ENCODE measurements at regions not wholly inside any gene's neighbourhood (a gene's known extent, or its start where the extent isn't known, plus 50 kb on each side); places are given as distances from the start of the nearest gene placed in this dataset.

DNA sequence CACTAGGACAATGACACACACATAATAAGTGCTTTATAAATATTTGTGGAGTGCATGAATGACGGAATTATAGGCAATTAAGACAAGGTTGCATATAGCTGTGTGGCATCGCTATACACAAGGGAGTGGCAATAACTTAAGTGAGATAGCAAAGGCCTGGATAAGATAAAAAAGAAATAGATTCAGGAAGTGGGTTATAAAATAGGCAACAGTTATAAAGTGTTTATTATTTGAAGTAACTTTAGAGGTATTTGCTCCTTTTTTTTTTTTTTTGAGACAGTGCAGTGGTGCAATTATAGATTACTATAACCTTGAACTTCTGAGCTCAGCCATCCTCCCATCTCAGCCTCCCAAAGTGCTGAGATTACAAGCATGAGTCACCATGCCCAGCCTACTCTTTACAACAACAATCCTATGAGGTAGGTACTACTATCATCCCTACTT, 75.9 kb upstream of the LOC128125822 start:
- Histone ChIP-seq H3K4me3 (ENCODE audit: low read length) (no peak overlapping the region), H3K27me3 (ENCODE audit: control insufficient read depth in 1 of 2, insufficient read depth in 2 of 2, low read length in 2 of 2) (no peaks in the 10 kb centered on the region), H3K36me3 (ENCODE audit: insufficient read depth, low read length) (no peaks in the 10 kb centered on the region), H3K9me3 (ENCODE audit: control insufficient read depth in 1 of 2, insufficient read depth in 1 of 2, low read length in 2 of 2) (no peaks in the 10 kb centered on the region), H3K27ac (ENCODE audit: low read depth in 1 of 2, low read length in 2 of 2) (no peak overlapping the region), H3K4me1 (ENCODE audit: insufficient read depth, low read length) (no peaks in the 10 kb centered on the region)
- no peak overlapping the region for H3K4me3 Mint-ChIP-seq
- intact Hi-C loops (cut with DNase I, micrococcal nuclease) = no loop called here
- H3K36me3 Mint-ChIP-seq (ENCODE audit: low read depth) = no peaks in the 10 kb centered on the region
- ChIA-PET CTCF (no interaction called here), POLR2A (no interaction called here)
- H3K9me3 Mint-ChIP-seq = no peaks in the 10 kb centered on the region
- ATAC-seq (ENCODE audit: poor library complexity) (no peak), DNase-seq (no peak)
- TF ChIP-seq, protein P1, sequence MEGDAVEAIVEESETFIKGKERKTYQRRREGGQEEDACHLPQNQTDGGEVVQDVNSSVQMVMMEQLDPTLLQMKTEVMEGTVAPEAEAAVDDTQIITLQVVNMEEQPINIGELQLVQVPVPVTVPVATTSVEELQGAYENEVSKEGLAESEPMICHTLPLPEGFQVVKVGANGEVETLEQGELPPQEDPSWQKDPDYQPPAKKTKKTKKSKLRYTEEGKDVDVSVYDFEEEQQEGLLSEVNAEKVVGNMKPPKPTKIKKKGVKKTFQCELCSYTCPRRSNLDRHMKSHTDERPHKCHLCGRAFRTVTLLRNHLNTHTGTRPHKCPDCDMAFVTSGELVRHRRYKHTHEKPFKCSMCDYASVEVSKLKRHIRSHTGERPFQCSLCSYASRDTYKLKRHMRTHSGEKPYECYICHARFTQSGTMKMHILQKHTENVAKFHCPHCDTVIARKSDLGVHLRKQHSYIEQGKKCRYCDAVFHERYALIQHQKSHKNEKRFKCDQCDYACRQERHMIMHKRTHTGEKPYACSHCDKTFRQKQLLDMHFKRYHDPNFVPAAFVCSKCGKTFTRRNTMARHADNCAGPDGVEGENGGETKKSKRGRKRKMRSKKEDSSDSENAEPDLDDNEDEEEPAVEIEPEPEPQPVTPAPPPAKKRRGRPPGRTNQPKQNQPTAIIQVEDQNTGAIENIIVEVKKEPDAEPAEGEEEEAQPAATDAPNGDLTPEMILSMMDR (IDR thresholded peaks at IDR 0.05) = no peak
- peaks cover 11% of the 10 kb centered on the region for H3K27me3 Mint-ChIP-seq
- no peak overlapping the region for H3K27ac Mint-ChIP-seq
- no peaks in the 10 kb centered on the region for H3K4me1 Mint-ChIP-seq (ENCODE audit: low read depth)

DNA sequence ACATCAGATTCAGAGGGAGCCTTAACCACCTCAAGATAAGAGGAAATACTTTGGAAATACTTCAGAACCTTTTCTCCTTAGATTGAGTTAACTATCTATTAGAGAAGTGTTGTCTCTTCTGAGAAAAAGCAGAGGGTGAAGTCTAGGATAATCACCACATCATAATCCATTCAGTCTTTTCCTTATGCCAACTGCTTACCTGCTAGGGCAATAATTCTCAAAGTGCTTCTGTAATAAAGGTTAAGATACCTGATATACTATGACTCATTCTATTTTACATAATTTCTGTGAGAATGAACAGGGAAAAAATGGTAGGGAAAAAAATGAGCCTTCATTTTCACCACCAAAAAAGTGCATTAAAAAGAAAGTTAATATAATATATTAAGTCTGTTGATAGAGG, 70.1 kb upstream of the LOC128125822 start:
- H3K36me3 Mint-ChIP-seq (ENCODE audit: low read depth) = no peaks in the 10 kb centered on the region
- ChIA-PET POLR2A (no interaction called here), CTCF (no interaction called here)
- H3K4me3 ChIP-seq (ENCODE audit: low read length) = no peak overlapping the region
- no peaks in the 10 kb centered on the region for H3K4me1 ChIP-seq (ENCODE audit: insufficient read depth, low read length)
- H3K36me3 ChIP-seq (ENCODE audit: insufficient read depth, low read length) = no peaks in the 10 kb centered on the region
- peaks cover 20% of the 10 kb centered on the region for H3K27me3 Mint-ChIP-seq
- no peak overlapping the region for H3K27ac Mint-ChIP-seq
- TF ChIP-seq, protein P1 (IDR thresholded peaks at IDR 0.05) = no peak
- intact Hi-C loops (cut with DNase I, micrococcal nuclease) = loop anchor here in 1 of 2 experiments (10.0 kb wide), 1 partner anchor 263 kb away; no protein-coding TSS in a partner anchor
- ATAC-seq (ENCODE audit: poor library complexity) (no peak), DNase-seq (no peak)
- no peaks in the 10 kb centered on the region for H3K4me1 Mint-ChIP-seq (ENCODE audit: low read depth)
- H3K9me3 ChIP-seq (ENCODE audit: control insufficient read depth in 1 of 2, insufficient read depth in 1 of 2, low read length in 2 of 2) = no peaks in the 10 kb centered on the region
- no peaks in the 10 kb centered on the region for H3K9me3 Mint-ChIP-seq
- H3K27me3 ChIP-seq (ENCODE audit: control insufficient read depth in 1 of 2, insufficient read depth in 2 of 2, low read length in 2 of 2) = no peaks in the 10 kb centered on the region
- no peak overlapping the region for H3K4me3 Mint-ChIP-seq
- no peak overlapping the region for H3K27ac ChIP-seq (ENCODE audit: low read depth in 1 of 2, low read length in 2 of 2)

DNA sequence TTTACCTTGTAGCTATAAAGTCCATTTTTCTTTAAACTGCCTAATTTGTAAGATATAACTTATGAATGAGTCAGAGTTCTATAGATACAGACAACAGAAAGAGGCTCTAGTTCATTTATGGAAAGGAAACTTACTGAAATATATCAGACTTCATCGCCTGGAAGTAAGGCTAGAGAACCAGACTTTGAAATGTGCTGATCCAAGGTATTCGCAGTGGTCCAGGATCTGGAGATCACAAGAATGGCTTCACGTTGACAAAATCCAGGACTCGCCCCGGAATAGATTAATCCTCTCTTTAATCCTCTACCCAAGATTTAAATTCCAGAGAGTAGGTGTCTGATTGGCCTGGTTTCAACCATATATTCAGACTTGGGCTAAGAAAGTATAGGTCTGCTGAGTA, 69.1 kb upstream of the LOC128125822 start:
- Histone ChIP-seq H3K9me3 (ENCODE audit: control insufficient read depth in 1 of 2, insufficient read depth in 1 of 2, low read length in 2 of 2) (no peaks in the 10 kb centered on the region), H3K27ac (ENCODE audit: low read depth in 1 of 2, low read length in 2 of 2) (no peak overlapping the region), H3K27me3 (ENCODE audit: control insufficient read depth in 1 of 2, insufficient read depth in 2 of 2, low read length in 2 of 2) (no peaks in the 10 kb centered on the region), H3K4me1 (ENCODE audit: insufficient read depth, low read length) (no peaks in the 10 kb centered on the region), H3K36me3 (ENCODE audit: insufficient read depth, low read length) (no peaks in the 10 kb centered on the region), H3K4me3 (ENCODE audit: low read length) (no peak overlapping the region)
- ChIA-PET POLR2A (no interaction called here), CTCF (interaction anchor here (0.9 kb wide), 1 partner anchor 18 kb away, joined by 3 read pairs; no protein-coding TSS in a partner anchor)
- no peak overlapping the region for H3K27ac Mint-ChIP-seq
- TF ChIP-seq, protein P1 (IDR thresholded peaks at IDR 0.05) = no peak
- H3K4me1 Mint-ChIP-seq (ENCODE audit: low read depth) = no peaks in the 10 kb centered on the region
- intact Hi-C loops (cut with DNase I, micrococcal nuclease) = loop anchor here in 1 of 2 experiments (10.0 kb wide), 1 partner anchor 262 kb away; no protein-coding TSS in a partner anchor
- peaks cover 19% of the 10 kb centered on the region for H3K27me3 Mint-ChIP-seq
- no peak overlapping the region for H3K4me3 Mint-ChIP-seq
- no peak for DNase-seq
- no peaks in the 10 kb centered on the region for H3K9me3 Mint-ChIP-seq
- ATAC-seq (ENCODE audit: poor library complexity) = no peak
- H3K36me3 Mint-ChIP-seq (ENCODE audit: low read depth) = no peaks in the 10 kb centered on the region

All from CD4-positive, alpha-beta T cell (primary cell).